ENCODE measurements at regions not wholly inside any gene's neighbourhood (a gene's known extent, or its start where the extent isn't known, plus 50 kb on each side); places are given as distances from the start of the nearest gene placed in this dataset.
"Not testable (repeated sequence)": the region's sequence is repeated elsewhere in the genome, so short reads cannot be mapped to it uniquely, and the experiment has no call there.

GRCh38 chr1:149728598-149728997 is 53.9 kb upstream of the FCGR1A start:
- not testable (repeated sequence) for TF ChIP-seq CTCF, EZH2 (IDR thresholded peaks at IDR 0.05)
